HG02852 (cell line): ENCODE measurements at regions not wholly inside any gene's neighbourhood (a gene's known extent, or its start where the extent isn't known, plus 50 kb on each side); places are given as distances from the start of the nearest gene placed in this dataset.
A peak's percentile ranks its signal among the peaks of the same experiment; 100 is the strongest.

Source experiments
- ATAC-seq: cut with Tn5 transposase; IDR thresholded peaks from one replicate; pipeline ENCODE4 v1.9.1; 2021; ENCODE audit warnings: mild to moderate bottlenecking, moderate library complexity; ENCODE audit not compliant: unreplicated experiment

DNA sequence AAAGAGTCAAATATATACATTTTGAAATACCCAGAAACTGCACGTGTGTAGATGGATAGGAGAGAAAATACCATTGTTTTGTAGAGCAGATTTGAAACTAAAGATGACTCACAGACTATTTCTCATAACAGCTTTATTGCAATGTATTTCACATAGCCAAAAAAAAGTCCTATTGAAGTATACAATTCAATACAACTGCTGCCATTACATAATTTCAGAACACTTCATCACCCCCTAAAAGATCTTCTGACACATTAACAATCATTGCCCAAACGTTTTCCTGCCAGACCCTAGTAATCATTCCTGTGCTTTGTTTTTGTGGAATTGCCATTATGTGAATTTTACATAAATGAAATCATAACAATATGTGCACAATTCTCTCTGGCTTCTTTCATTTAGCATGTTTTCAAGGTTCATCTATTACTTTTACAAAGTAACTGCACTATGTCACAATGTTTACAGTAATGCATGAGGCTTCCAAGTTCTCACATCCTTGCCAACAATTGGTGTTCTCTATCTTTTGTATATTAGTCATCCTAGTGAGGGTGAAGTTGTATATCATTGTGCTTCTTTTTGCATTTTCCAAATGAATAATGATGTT is 378.6 kb upstream of the CWC22 start:
- ATAC-seq: no peak

DNA sequence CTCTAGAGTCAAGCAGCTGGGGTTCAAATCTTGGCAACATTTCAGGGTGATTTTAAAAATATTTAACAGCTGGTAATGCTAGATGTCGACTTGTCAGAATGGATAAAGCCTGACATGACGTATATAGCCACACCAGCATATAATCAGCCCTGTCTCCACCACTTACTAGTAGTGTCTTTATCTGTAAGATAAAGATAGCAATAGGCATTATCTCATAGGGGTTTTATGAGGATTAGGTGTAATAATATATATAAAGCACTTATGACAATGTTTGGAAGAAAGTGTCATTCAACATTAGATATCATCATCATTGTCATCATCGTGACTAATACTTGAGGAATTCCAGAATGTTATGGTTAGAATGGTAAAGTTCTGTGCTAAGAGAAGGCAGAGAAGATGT is 369.0 kb upstream of the CWC22 start:
- ATAC-seq: no peak

DNA sequence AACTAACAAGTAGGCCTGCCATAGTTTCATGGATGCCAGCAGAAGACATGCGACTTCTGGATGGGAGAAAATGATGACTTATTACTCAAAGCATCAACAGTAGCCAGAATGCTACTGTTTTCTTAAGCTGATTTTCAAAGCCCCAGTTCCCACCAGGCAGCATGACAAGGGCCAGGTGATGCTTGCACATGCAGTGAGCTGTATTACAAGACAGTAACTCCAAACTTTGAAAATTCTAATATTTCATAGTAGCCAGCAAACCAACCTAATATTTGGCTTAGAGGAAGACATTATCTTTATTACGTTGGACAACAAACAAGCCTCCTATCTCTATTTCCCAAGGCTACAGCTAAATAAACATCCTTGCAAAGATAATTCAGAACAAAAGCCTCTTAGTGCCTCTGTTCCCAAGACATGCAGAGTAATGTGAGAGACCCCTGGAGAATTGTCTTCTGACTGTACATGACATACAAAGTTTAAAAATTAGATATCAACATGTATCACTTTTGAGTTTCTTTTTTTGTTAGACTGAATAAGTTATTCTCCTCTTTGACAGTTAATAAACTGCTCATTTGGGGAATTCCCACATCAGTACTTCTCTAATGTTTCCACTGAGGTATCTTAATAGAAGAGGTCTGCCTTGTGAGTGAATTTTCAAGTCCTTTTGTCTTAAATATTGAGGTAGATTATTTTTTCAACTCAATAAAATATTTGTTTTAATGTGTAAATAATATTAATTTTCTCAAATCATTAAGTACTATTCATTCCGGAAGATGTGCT is 367.6 kb upstream of the CWC22 start:
- ATAC-seq: no peak

DNA sequence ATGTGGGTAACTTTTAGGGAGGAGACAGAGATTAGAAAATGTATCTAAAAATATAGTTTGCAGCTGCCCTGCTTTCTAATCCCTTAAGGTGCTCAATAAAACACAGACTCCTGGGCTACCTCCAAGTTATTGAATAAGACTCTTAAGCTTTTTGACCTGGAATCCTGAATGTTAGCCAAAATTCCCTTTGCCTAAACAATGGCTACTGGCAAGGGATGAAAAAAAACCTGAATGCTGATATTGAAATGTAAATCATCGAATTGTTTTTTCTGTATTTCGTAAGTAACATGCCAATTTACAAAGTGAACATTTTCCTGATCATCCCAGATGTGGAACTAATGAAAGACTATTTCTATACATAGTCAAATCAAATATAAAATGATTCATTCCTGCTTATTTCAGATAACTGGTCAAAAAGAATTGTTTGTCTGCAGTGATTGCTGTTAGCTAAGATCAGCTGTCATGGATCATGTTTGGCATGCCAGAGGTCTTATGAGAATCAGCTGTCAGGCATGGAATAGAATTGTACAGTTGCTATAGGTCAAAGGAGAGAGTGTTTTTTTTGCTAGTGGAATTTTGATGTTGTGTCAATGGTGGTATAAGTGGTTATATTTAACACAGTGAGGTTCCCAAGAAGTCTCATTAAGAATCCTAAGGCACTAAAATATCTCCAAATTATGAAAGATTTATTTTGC is 363.6 kb upstream of the CWC22 start:
- no peak for ATAC-seq

DNA sequence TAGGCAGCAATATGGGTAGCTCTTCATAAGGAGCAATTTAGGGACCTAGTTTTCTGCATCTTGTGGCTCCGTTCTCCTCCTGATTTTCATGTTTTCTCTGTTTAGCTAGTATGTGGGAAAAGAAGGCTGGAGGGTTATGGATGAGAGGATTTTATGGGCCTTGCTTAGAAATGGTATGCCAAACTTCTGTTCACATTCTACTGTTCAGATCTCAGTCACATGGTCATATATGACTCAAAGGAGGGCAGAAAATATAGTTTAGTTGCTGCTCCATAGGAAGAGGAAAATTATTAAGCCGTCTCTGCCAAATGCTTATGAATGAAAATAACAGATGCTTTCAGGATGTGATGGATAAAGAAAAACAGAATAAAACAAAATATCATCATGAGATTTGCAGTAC is 361.8 kb upstream of the CWC22 start:
- no peak for ATAC-seq

DNA sequence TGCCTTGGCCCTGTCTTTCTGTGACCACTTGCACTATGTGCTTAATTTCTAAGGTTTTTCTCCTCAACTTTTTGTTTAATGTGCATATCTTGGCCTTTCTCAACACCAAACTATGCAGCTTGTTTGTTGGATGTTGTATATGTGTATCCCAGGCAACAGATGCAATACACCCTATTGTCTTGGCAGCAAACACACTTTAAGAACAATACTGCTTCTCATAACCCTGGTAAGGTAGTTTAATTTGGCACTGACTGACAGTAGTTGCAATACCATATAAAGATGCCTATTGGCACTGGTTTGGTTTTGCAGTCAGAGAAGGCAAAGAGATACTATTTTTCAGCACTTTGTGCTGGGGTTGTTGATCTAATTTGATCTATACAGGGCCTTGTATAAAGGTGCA is 360.7 kb upstream of the CWC22 start:
- ATAC-seq: no peak

DNA sequence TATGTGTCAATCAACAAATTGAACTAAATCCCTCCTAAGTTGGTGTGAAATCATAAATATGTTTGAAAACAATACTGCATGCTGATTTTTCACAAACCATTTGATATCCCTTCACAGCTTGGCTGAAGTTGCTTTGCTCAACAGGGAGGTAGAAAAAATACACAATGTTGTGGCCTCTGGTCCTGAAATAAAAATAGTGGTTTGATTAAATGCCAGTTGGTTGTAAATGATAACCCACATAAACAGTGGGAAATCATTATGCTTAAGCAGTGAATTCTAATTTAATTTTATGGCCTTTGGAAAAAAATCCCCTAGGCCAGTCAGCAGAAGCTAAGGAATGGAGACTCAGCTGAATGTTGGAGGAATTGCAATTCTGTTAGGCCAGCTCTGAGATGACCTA is 359.4 kb upstream of the CWC22 start:
- no peak for ATAC-seq

DNA sequence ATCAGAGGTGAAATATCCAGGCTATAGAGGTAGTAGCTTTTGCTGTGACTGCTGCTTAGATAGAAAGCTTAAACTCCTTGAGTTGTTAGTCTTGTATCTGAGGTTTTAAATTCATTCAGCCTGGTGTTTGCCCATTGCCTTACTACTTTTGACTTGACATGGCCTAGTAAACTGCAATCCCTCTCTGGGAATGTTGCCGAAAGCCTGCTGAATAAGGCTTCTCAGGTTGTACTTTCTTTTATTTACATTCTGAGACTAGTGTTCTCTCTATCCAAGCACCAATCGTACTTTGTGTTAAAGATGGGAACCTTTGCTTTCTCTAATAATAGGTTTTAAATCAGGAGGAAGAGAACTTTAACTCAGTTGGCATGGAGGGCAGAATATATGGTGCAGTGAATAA is 357.6 kb upstream of the CWC22 start:
- ATAC-seq: no peak

DNA sequence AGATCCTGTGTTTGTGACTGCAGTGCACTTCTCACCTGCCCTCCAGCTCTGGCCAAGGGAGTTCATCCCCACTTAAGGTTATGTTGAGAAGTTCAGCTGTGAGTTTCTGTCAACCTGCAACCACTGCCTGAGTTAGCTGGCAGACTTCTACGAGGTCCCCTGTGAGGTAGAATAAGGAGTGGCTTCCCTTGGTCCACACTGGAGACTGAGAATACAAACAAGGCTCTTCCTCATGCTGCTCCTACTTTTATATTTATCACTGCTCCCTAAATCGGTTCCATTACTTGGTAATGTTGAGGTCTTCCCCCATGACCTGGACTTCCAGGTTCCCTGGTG is 353.2 kb upstream of the CWC22 start:
- peak; percentile 37 for ATAC-seq

DNA sequence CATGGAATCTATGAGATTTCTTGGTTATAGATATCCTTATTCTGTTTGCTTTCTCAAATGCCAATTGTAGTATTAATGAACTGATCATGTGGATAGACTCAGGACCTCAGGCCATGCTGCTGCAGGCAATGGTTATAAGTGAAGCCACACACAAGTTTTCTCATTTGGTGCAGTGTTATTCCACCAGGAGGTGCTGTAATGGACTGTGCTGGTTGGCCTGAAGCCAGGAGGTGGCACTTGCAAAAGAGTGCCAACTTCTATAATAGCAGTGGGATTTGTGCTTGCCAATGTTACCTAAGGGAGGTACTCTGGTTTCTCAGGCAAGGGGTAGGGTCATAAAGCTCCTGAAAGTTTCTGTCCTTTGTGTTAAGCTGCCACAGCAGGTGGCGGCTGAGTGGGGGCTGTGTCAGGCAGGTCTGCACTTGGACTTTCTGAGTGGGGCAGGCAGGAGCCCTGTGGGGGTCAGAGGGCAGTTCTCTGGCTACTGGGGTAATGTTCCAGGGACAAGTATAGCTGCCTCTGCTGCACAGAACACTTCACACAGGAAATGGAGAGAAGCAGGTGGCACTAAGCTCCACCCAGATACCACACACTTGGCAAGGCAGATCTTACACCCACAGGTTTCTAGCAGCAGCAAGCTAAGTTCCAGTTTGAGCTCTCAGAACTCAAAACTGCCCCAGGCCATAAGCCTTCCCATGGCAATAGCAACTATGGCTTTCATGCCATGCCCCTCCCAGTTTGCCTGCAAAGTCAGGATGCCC is 352.6 kb upstream of the CWC22 start:
- ATAC-seq: peak; percentile 90

DNA sequence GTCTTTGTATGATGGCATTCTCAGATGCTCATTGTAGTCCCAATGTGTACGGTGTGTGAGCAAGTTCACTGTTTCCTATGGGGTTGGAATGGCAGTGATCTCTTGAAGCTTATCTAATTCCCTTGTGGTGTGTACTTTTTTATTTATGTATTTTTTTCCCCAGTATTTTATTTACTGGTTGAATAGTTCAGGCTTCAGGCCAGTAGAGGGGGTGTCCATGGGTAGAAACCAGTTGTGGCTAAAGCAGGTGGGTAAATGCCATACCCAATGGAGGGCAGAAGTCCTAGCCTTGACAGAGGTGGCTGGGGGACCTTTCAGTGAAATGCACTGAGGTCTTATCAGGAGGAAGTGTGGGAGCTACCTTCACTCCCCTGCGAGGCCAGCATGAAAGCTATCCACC is 351.4 kb upstream of the CWC22 start:
- ATAC-seq: no peak

DNA sequence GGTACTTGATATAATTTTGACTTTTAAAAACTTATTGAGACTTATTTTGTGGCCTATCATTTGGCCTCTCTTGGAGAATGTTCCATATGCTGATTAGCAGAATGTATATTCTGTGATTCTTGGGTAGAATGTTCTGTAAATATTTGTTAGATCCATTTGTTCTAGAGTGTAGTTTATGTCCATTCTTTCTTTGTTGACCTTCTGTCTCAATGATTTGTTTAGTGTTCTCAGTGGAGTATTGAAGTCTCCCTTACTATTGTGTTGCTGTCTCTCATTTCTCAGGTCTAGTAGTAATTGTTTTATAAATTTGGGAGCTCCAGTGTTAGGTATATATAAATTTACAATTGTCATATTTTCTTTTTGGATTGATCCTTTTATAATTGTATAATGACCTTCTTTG is 349.6 kb upstream of the CWC22 start:
- no peak for ATAC-seq

DNA sequence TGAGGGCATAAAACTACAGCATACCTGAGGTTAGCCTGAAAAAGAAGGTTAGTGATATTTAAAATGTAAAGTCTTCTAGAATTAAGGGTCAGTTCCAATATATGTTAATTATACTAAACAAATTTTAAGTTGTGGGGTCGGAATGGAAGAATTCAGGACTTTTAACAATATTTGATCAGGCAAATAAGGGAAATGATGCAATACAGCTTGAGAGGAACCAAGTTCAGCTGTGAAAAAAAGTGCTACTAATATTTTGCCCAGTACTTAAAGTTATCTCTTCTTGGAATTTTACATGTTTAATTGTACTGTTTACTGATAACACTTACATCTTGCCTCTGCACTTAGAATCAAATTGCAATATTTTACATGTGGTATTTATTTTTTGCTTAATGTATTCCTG is 345.5 kb upstream of the CWC22 start:
- no peak for ATAC-seq

DNA sequence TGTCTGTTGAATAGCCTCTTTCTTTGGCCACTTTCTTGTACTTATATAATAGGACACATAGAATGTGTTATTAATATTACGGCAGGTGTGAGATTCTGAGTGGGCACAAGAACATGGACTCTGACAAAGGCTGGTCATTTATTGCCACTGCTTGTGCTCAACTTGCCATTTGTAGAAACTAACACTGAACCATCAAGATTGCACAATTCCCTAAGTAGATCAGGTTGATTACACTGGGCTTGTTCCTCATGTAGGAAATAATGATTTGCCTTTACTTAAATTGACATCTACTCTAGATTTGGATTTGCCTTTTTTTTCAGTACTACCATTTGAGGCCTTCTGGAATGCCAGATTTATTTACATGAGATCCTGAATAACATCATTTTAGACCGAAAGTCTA is 342.7 kb upstream of the CWC22 start:
- no peak for ATAC-seq

DNA sequence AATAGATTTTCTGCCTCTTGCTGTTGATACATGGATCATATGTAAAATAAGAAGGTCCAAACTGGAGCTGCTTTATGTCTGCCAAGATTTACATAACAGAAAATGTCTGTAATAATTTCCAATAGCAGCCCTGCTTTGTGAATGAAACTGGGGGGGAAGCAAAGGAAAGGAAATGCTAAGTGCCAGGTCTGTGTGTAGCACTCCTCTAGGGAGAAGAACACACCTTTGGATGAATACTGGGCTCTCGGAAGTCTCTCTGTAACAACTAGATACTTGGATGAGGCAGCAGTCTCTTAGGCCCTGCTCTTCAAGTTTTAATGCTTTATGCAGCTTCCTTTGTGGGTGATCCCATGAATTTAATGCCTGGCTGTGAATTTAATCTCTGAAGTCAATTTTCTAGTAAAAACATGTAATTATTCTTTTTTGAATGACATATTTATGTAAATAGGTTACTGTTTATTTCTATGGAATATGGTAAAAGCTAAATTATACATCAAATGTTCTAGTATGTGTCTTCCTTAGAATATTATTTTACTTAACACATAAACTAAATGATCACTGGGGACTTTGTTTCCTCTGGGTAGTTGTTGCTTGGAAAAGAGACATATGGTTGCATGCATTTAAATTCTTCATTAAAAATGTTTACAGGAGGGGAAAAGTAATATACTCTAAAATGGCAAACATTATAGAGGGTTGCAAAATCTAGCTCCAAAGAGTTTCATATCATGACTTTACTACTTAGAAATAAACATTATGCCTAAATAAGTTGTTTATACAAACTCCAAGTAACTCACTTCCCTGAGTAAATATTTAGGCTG is 336.6 kb upstream of the CWC22 start:
- ATAC-seq: no peak

DNA sequence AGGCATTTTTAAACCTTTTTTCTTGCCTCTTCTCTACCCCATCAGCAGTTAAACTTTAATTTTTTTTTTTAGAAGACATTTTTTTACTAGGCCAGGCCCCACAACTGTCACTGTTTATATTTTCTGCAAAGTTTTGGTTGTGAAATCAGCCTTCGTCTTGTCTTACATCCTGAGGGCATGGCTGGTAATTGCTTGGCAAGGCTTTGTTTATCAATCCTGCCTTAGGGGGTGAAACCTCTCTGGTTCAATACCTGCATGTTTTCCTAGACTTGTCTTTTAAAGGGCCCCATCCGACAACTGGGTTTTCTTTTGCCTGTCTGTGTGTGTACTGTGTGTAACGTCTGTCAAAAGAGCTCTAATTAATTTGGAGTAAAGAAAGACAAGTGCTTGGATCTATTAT is 330.0 kb upstream of the CWC22 start:
- ATAC-seq: no peak

DNA sequence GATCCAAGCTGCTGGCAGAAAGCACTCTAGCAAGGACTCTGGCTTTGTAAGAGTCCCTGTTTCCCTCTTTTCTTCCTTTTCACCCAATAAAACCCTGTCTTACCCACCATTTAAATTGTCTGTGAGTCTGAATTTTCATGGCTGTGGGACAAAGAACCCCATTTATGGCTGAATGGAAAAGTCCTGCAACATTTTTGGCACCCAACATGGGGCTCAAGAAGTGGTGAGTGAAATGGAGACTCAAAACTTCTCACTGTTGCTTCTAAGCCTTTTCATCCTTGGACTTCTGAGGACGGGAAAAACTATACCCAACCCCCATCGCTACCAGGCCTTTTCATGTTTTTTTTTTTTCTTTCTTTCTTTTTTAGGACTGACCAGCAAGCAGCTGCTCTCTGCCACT is 329.5 kb upstream of the CWC22 start:
- ATAC-seq: no peak

DNA sequence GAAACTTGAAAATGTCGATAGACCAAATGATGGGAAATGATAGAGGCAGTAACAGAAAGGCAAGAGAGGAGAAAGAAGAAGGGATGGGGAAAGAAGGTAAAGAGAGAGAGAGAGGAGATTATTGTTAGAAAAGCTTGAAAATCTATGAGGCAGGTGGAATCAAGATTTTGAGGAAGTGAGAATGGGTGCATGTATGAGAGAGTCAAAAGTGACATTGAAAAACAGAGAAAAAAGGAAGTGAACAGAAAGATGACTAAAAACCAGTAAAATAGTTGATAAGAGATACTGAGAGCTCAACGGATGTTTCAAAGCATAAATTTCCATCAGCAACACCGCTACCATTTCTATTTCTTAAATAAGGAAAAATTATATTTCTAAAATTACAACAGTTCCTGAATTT is 327.4 kb upstream of the CWC22 start:
- ATAC-seq: peak; percentile 99

DNA sequence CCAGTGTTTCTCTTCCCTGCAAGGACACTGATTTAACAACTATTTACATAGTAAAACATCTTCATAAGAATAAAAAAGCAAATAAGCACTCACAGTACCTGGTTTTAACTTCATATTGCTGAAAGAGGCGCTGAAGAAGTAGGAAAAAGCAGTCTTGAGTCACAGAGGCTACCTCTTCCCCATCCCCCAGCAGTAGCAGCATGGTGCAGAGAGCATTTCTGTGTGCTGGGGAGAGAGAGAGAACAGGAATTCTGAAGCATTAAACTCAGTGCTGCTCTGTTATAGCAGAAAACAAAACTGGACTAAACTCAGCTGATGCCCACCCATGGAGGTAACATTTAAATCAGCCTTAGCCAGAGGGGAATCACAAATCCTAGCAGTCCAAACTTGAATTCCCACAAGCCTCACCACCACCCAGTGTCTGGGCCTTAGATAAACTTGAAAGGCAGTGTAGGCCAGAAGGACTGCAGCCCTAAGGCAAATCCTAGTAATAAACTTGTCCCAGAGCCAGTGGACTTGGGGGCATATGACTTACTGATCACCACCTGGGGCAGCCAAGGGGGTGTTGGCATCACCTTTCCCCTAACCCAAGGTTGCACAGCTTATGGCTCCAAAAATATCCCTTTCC is 321.8 kb upstream of the CWC22 start:
- ATAC-seq: no peak

DNA sequence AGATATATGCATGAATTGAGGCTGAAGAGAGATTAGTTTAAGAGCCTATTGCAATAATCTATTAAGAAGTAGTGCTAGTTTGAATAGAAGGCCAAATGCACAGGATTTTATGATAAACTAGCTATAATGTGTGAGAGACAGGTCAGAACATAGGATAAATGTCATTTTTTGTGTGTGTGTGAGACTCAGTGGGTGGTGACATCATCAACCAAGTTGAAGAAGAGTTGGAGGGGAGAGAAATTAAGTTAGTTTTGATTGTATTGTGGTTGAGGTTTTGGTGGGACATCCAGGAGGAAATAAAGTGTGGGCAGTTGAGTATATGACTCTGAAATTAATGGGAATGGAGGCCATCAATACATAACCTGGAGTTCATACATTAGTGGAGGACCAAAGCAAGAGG is 320.1 kb upstream of the CWC22 start:
- ATAC-seq: no peak
